ENCODE measurements at regions not wholly inside any gene's neighbourhood (a gene's known extent, or its start where the extent isn't known, plus 50 kb on each side); places are given as distances from the start of the nearest gene placed in this dataset.
"Not testable (repeated sequence)": the region's sequence is repeated elsewhere in the genome, so short reads cannot be mapped to it uniquely, and the experiment has no call there.

GRCh38 chr2:84078471-84078870 is 380.6 kb downstream of the SUCLG1 start:
- Histone ChIP-seq H3K9ac (ENCODE audit: low read depth in 1 of 2, low read length in 2 of 2) (no peak overlapping the region), H3K27ac (ENCODE audit: low read depth, low read length) (no peak overlapping the region), H3K4me3 (ENCODE audit: low read depth in 1 of 2, low read length in 2 of 2) (no peak overlapping the region), H3K4me1 (ENCODE audit: control insufficient read depth in 1 of 2, insufficient read depth in 2 of 2, low read length in 2 of 2) (no peaks in the 10 kb centered on the region), H3K27me3 (ENCODE audit: control insufficient read depth in 1 of 2, insufficient read depth in 2 of 2, low read length in 2 of 2) (no peaks in the 10 kb centered on the region), H3K9me3 (ENCODE audit: control insufficient read depth in 1 of 2, low read length in 2 of 2) (no peaks in the 10 kb centered on the region), H3K36me3 (ENCODE audit: control insufficient read depth in 1 of 2, insufficient read depth in 2 of 2, low read length in 2 of 2) (no peaks in the 10 kb centered on the region)

GRCh38 chr2:84077496-84077895 is 381.6 kb downstream of the SUCLG1 start:
- Histone ChIP-seq H3K27ac (ENCODE audit: low read depth, low read length) (no peak overlapping the region), H3K36me3 (ENCODE audit: control insufficient read depth in 1 of 2, insufficient read depth in 2 of 2, low read length in 2 of 2) (no peaks in the 10 kb centered on the region), H3K4me3 (ENCODE audit: low read depth in 1 of 2, low read length in 2 of 2) (no peak overlapping the region), H3K27me3 (ENCODE audit: control insufficient read depth in 1 of 2, insufficient read depth in 2 of 2, low read length in 2 of 2) (no peaks in the 10 kb centered on the region), H3K9ac (ENCODE audit: low read depth in 1 of 2, low read length in 2 of 2) (no peak overlapping the region), H3K4me1 (ENCODE audit: control insufficient read depth in 1 of 2, insufficient read depth in 2 of 2, low read length in 2 of 2) (no peaks in the 10 kb centered on the region), H3K9me3 (ENCODE audit: control insufficient read depth in 1 of 2, low read length in 2 of 2) (no peaks in the 10 kb centered on the region)

- no peaks in the 10 kb centered on the region for H3K4me1 ChIP-seq (ENCODE audit: control insufficient read depth in 1 of 2, insufficient read depth in 2 of 2, low read length in 2 of 2)
- H3K9ac ChIP-seq (ENCODE audit: low read depth in 1 of 2, low read length in 2 of 2): no peak overlapping the region
- no peaks in the 10 kb centered on the region for H3K27me3 ChIP-seq (ENCODE audit: control insufficient read depth in 1 of 2, insufficient read depth in 2 of 2, low read length in 2 of 2)
- no peak overlapping the region for H3K4me3 ChIP-seq (ENCODE audit: low read depth in 1 of 2, low read length in 2 of 2)
- H3K27ac ChIP-seq (ENCODE audit: low read depth, low read length): no peak overlapping the region
- H3K9me3 ChIP-seq (ENCODE audit: control insufficient read depth in 1 of 2, low read length in 2 of 2): no peaks in the 10 kb centered on the region
- H3K36me3 ChIP-seq (ENCODE audit: control insufficient read depth in 1 of 2, insufficient read depth in 2 of 2, low read length in 2 of 2): no peaks in the 10 kb centered on the region
Observed at GRCh38 chr2:84071050-84071449, 388.0 kb downstream of the SUCLG1 start.

GRCh38 chr2:84065857-84066256 is 393.2 kb downstream of the SUCLG1 start:
- H3K27me3 ChIP-seq (ENCODE audit: control insufficient read depth in 1 of 2, insufficient read depth in 2 of 2, low read length in 2 of 2): no peaks in the 10 kb centered on the region
- no peak overlapping the region for H3K27ac ChIP-seq (ENCODE audit: low read depth, low read length)
- H3K9ac ChIP-seq (ENCODE audit: low read depth in 1 of 2, low read length in 2 of 2): no peak overlapping the region
- H3K36me3 ChIP-seq (ENCODE audit: control insufficient read depth in 1 of 2, insufficient read depth in 2 of 2, low read length in 2 of 2): no peaks in the 10 kb centered on the region
- H3K9me3 ChIP-seq (ENCODE audit: control insufficient read depth in 1 of 2, low read length in 2 of 2): no peaks in the 10 kb centered on the region
- no peak overlapping the region for H3K4me3 ChIP-seq (ENCODE audit: low read depth in 1 of 2, low read length in 2 of 2)
- no peaks in the 10 kb centered on the region for H3K4me1 ChIP-seq (ENCODE audit: control insufficient read depth in 1 of 2, insufficient read depth in 2 of 2, low read length in 2 of 2)

- Histone ChIP-seq H3K9ac (ENCODE audit: low read depth in 1 of 2, low read length in 2 of 2) (no peak overlapping the region), H3K4me1 (ENCODE audit: control insufficient read depth in 1 of 2, insufficient read depth in 2 of 2, low read length in 2 of 2) (no peaks in the 10 kb centered on the region), H3K27me3 (ENCODE audit: control insufficient read depth in 1 of 2, insufficient read depth in 2 of 2, low read length in 2 of 2) (no peaks in the 10 kb centered on the region), H3K27ac (ENCODE audit: low read depth, low read length) (no peak overlapping the region), H3K9me3 (ENCODE audit: control insufficient read depth in 1 of 2, low read length in 2 of 2) (no peaks in the 10 kb centered on the region), H3K4me3 (ENCODE audit: low read depth in 1 of 2, low read length in 2 of 2) (no peak overlapping the region), H3K36me3 (ENCODE audit: control insufficient read depth in 1 of 2, insufficient read depth in 2 of 2, low read length in 2 of 2) (no peaks in the 10 kb centered on the region)
Observed at GRCh38 chr2:84057917-84058560, 401.0 kb downstream of the SUCLG1 start.

GRCh38 chr2:84055816-84056215 is 403.3 kb downstream of the SUCLG1 start:
- no peaks in the 10 kb centered on the region for H3K36me3 ChIP-seq (ENCODE audit: control insufficient read depth in 1 of 2, insufficient read depth in 2 of 2, low read length in 2 of 2)
- no peak overlapping the region for H3K27ac ChIP-seq (ENCODE audit: low read depth, low read length)
- no peak overlapping the region for H3K9ac ChIP-seq (ENCODE audit: low read depth in 1 of 2, low read length in 2 of 2)
- no peaks in the 10 kb centered on the region for H3K27me3 ChIP-seq (ENCODE audit: control insufficient read depth in 1 of 2, insufficient read depth in 2 of 2, low read length in 2 of 2)
- H3K4me3 ChIP-seq (ENCODE audit: low read depth in 1 of 2, low read length in 2 of 2): no peak overlapping the region
- H3K4me1 ChIP-seq (ENCODE audit: control insufficient read depth in 1 of 2, insufficient read depth in 2 of 2, low read length in 2 of 2): no peaks in the 10 kb centered on the region
- no peaks in the 10 kb centered on the region for H3K9me3 ChIP-seq (ENCODE audit: control insufficient read depth in 1 of 2, low read length in 2 of 2)

- not testable (repeated sequence) for H3K9me3 ChIP-seq (ENCODE audit: control insufficient read depth in 1 of 2, low read length in 2 of 2)
Observed at GRCh38 chr2:84054577-84054976, 404.5 kb downstream of the SUCLG1 start.

GRCh38 chr2:84052913-84053312 is 406.2 kb downstream of the SUCLG1 start:
- Histone ChIP-seq H3K27me3 (ENCODE audit: control insufficient read depth in 1 of 2, insufficient read depth in 2 of 2, low read length in 2 of 2) (no peaks in the 10 kb centered on the region), H3K4me1 (ENCODE audit: control insufficient read depth in 1 of 2, insufficient read depth in 2 of 2, low read length in 2 of 2) (no peaks in the 10 kb centered on the region), H3K9me3 (ENCODE audit: control insufficient read depth in 1 of 2, low read length in 2 of 2) (no peaks in the 10 kb centered on the region), H3K36me3 (ENCODE audit: control insufficient read depth in 1 of 2, insufficient read depth in 2 of 2, low read length in 2 of 2) (no peaks in the 10 kb centered on the region), H3K27ac (ENCODE audit: low read depth, low read length) (no peak overlapping the region), H3K4me3 (ENCODE audit: low read depth in 1 of 2, low read length in 2 of 2) (no peak overlapping the region), H3K9ac (ENCODE audit: low read depth in 1 of 2, low read length in 2 of 2) (no peak overlapping the region)

More at GRCh38 chr2:84054577-84054976, 404.5 kb downstream of the SUCLG1 start:
- not testable (repeated sequence) for H3K27ac ChIP-seq (ENCODE audit: low read depth, low read length); H3K9ac ChIP-seq (ENCODE audit: low read depth in 1 of 2, low read length in 2 of 2); H3K4me1 ChIP-seq (ENCODE audit: control insufficient read depth in 1 of 2, insufficient read depth in 2 of 2, low read length in 2 of 2); H3K4me3 ChIP-seq (ENCODE audit: low read depth in 1 of 2, low read length in 2 of 2); H3K36me3 ChIP-seq (ENCODE audit: control insufficient read depth in 1 of 2, insufficient read depth in 2 of 2, low read length in 2 of 2); H3K27me3 ChIP-seq (ENCODE audit: control insufficient read depth in 1 of 2, insufficient read depth in 2 of 2, low read length in 2 of 2)

- no peaks in the 10 kb centered on the region for H3K9me3 ChIP-seq (ENCODE audit: control insufficient read depth in 1 of 2, low read length in 2 of 2)
- no peaks in the 10 kb centered on the region for H3K4me1 ChIP-seq (ENCODE audit: control insufficient read depth in 1 of 2, insufficient read depth in 2 of 2, low read length in 2 of 2)
- no peak overlapping the region for H3K27ac ChIP-seq (ENCODE audit: low read depth, low read length)
- H3K36me3 ChIP-seq (ENCODE audit: control insufficient read depth in 1 of 2, insufficient read depth in 2 of 2, low read length in 2 of 2): no peaks in the 10 kb centered on the region
- H3K4me3 ChIP-seq (ENCODE audit: low read depth in 1 of 2, low read length in 2 of 2): no peak overlapping the region
- H3K9ac ChIP-seq (ENCODE audit: low read depth in 1 of 2, low read length in 2 of 2): no peak overlapping the region
- H3K27me3 ChIP-seq (ENCODE audit: control insufficient read depth in 1 of 2, insufficient read depth in 2 of 2, low read length in 2 of 2): no peaks in the 10 kb centered on the region
Observed at GRCh38 chr2:84052043-84052442, 407.0 kb downstream of the SUCLG1 start.

- H3K4me3 ChIP-seq (ENCODE audit: low read depth in 1 of 2, low read length in 2 of 2): no peak overlapping the region
- H3K36me3 ChIP-seq (ENCODE audit: control insufficient read depth in 1 of 2, insufficient read depth in 2 of 2, low read length in 2 of 2): no peaks in the 10 kb centered on the region
- H3K4me1 ChIP-seq (ENCODE audit: control insufficient read depth in 1 of 2, insufficient read depth in 2 of 2, low read length in 2 of 2): no peaks in the 10 kb centered on the region
- H3K27me3 ChIP-seq (ENCODE audit: control insufficient read depth in 1 of 2, insufficient read depth in 2 of 2, low read length in 2 of 2): no peaks in the 10 kb centered on the region
- no peaks in the 10 kb centered on the region for H3K9me3 ChIP-seq (ENCODE audit: control insufficient read depth in 1 of 2, low read length in 2 of 2)
- no peak overlapping the region for H3K9ac ChIP-seq (ENCODE audit: low read depth in 1 of 2, low read length in 2 of 2)
- no peak overlapping the region for H3K27ac ChIP-seq (ENCODE audit: low read depth, low read length)
Observed at GRCh38 chr2:84048964-84049363, 410.1 kb downstream of the SUCLG1 start.

GRCh38 chr2:84041506-84041905 is 417.6 kb downstream of the SUCLG1 start:
- Histone ChIP-seq H3K27me3 (ENCODE audit: control insufficient read depth in 1 of 2, insufficient read depth in 2 of 2, low read length in 2 of 2) (no peaks in the 10 kb centered on the region), H3K4me1 (ENCODE audit: control insufficient read depth in 1 of 2, insufficient read depth in 2 of 2, low read length in 2 of 2) (no peaks in the 10 kb centered on the region), H3K9ac (ENCODE audit: low read depth in 1 of 2, low read length in 2 of 2) (no peak overlapping the region), H3K9me3 (ENCODE audit: control insufficient read depth in 1 of 2, low read length in 2 of 2) (no peaks in the 10 kb centered on the region), H3K4me3 (ENCODE audit: low read depth in 1 of 2, low read length in 2 of 2) (no peak overlapping the region), H3K27ac (ENCODE audit: low read depth, low read length) (no peak overlapping the region), H3K36me3 (ENCODE audit: control insufficient read depth in 1 of 2, insufficient read depth in 2 of 2, low read length in 2 of 2) (no peaks in the 10 kb centered on the region)

Measured in duodenal mucosa (tissue), 2 donors.